ENCODE measurements at regions not wholly inside any gene's neighbourhood (a gene's known extent, or its start where the extent isn't known, plus 50 kb on each side); places are given as distances from the start of the nearest gene placed in this dataset.

DNA sequence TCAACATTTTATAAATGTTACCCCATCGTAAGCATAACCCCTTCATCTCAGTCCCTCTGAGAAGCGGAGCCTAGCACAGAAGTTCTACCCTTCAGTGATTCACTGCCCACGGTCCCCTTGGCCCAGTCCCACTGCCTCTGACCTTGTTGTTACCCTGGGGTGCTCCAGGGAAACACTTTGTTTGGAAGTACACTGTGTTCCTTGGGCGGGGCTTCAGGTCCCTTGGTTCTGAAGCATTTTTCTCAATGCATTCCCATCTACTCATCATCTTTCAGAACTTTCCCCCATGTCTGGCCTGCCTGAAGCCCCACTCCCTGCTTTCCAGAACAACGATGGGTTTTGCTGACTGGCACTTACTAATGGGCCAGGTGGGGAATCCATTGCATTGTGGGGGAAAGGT, 296.2 kb downstream of the FOXA2 start:
- Histone ChIP-seq H3K27me3 (no peaks in the 10 kb centered on the region), H3K4me3 (no peak overlapping the region), H3K4me1 (replicated peaks in 1 of 2) (no peaks in the 10 kb centered on the region), H3K27ac (no peak overlapping the region), H3K9me3 (replicated peaks in 1 of 3) (no peaks in the 10 kb centered on the region), H3K36me3 (replicated peaks in 1 of 2) (no peaks in the 10 kb centered on the region)
- intact Hi-C loops (cut with DNase I) = no loop called here
- 73 to 86% (median 76%) methylated on average over 5 of the region's 5 CpGs for WGBS, 4 donors
- TF ChIP-seq, protein P1, sequence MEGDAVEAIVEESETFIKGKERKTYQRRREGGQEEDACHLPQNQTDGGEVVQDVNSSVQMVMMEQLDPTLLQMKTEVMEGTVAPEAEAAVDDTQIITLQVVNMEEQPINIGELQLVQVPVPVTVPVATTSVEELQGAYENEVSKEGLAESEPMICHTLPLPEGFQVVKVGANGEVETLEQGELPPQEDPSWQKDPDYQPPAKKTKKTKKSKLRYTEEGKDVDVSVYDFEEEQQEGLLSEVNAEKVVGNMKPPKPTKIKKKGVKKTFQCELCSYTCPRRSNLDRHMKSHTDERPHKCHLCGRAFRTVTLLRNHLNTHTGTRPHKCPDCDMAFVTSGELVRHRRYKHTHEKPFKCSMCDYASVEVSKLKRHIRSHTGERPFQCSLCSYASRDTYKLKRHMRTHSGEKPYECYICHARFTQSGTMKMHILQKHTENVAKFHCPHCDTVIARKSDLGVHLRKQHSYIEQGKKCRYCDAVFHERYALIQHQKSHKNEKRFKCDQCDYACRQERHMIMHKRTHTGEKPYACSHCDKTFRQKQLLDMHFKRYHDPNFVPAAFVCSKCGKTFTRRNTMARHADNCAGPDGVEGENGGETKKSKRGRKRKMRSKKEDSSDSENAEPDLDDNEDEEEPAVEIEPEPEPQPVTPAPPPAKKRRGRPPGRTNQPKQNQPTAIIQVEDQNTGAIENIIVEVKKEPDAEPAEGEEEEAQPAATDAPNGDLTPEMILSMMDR (IDR thresholded peaks at IDR 0.05) = no peak
- TF ChIP-seq POLR2A (IDR thresholded peaks at IDR 0.05) = no peak
- no peak for DNase-seq

DNA sequence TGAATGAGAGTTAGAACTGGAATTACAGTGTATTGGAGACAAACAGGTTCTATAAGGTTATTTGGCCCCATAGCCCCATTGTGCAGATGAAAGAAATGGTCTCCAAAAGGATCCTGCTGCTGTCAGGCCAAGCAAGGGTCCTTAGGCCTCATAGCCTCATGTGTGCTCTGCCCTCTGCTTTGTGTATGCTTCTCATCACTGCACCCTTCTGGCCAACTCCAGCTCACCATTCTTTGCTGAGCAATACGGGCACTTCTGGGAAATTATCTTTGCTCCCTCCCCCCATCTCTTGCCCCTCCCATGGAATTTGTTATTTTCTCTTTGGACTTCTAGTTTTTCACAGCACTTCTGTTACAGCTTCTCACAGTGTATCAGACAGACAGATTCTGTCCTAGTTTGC, 298.8 kb downstream of the FOXA2 start:
- Histone ChIP-seq H3K9me3 (replicated peaks in 1 of 3) (no peaks in the 10 kb centered on the region), H3K4me3 (no peak overlapping the region), H3K27me3 (no peaks in the 10 kb centered on the region), H3K27ac (no peak overlapping the region), H3K4me1 (replicated peaks in 1 of 2) (no peaks in the 10 kb centered on the region), H3K36me3 (replicated peaks in 1 of 2) (no peaks in the 10 kb centered on the region)
- 27 to 38% (median 34%) methylated on average over 1 of the region's 1 CpG for WGBS, 4 donors
- TF ChIP-seq, protein P1 (IDR thresholded peaks at IDR 0.05) = no peak
- no peak for TF ChIP-seq POLR2A (IDR thresholded peaks at IDR 0.05)
- intact Hi-C loops (cut with DNase I) = no loop called here
- DNase-seq = no peak

DNA sequence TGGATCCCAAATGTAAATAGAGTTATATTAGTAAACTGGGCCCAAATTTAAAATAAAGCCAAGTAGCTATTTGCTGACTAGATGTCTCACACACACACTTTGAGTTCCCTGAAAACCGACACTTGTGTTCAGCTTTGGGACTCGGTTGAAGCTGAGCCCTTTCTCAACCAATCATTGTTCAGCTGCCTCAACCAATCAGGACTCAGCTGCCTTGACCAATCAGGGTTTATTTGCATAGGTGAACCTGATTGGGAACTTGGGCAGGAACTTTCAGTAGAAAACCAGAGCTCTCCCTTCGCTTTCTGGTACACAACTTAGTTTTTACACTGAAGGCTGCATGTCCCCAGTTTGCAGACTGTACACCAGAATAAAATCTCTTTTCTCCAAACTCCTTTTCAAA, 301.7 kb downstream of the FOXA2 start:
- H3K36me3 ChIP-seq (replicated peaks in 1 of 2) = no peaks in the 10 kb centered on the region
- H3K9me3 ChIP-seq (replicated peaks in 1 of 3) = no peaks in the 10 kb centered on the region
- intact Hi-C loops (cut with DNase I) = no loop called here
- no peaks in the 10 kb centered on the region for H3K27me3 ChIP-seq
- TF ChIP-seq, protein P1 (IDR thresholded peaks at IDR 0.05) = no peak
- TF ChIP-seq POLR2A (IDR thresholded peaks at IDR 0.05) = no peak
- no peak overlapping the region for H3K4me3 ChIP-seq
- no peaks in the 10 kb centered on the region for H3K4me1 ChIP-seq (replicated peaks in 1 of 2)
- DNase-seq = no peak
- H3K27ac ChIP-seq = no peak overlapping the region
- WGBS, 4 donors = 71 to 84% (median 80%) methylated on average over 3 of the region's 3 CpGs

DNA sequence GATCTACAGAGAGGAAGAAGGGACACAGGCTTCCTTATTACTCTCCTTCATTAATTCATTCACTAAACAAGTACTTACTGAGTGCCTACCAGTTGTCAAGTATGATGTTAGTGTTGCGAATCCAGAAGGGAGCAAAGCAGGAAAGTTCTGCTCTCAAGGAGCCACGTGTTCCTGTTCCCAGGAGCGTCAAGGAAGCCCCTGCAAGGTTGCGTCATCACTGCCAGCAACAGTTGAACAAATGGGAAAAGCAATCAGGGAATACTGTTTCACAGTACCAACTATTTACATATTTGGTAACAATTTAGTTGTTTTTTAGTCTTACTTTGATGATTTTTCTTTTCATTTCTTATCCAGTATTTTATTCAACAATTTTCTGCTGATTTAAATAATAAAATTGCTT, 310.0 kb downstream of the FOXA2 start:
- whole genome bisulfite sequencing, 4 donors = 65 to 69% (median 67%) methylated on average over 4 of the region's 4 CpGs
- no peaks in the 10 kb centered on the region for H3K36me3 ChIP-seq (replicated peaks in 1 of 2)

More for the DNA sequence above, 310.0 kb downstream of the FOXA2 start:
- Histone ChIP-seq H3K9me3 (replicated peaks in 1 of 3) (no peaks in the 10 kb centered on the region), H3K27ac (no peak overlapping the region), H3K4me1 (replicated peaks in 1 of 2) (no peaks in the 10 kb centered on the region), H3K4me3 (no peak overlapping the region), H3K27me3 (peaks cover 8% of the 10 kb centered on the region)
- no peak for DNase-seq
- intact Hi-C loops (cut with DNase I) = no loop called here
- TF ChIP-seq, protein P1 (IDR thresholded peaks at IDR 0.05) = no peak
- TF ChIP-seq POLR2A (IDR thresholded peaks at IDR 0.05) = no peak
